HEK293 (cell line): ENCODE measurements at regions not wholly inside any gene's neighbourhood (a gene's known extent, or its start where the extent isn't known, plus 50 kb on each side); places are given as distances from the start of the nearest gene placed in this dataset.

Experiments used
- CTCF ChIA-PET: fragments of 350-600 bp; formaldehyde crosslinking; extraction: SDS; loops from one replicate; lab custom pipeline; 2021; ENCODE audit warnings: antibody characterized with exemption; lab: Yijun Ruan, JAX
- POLR2A ChIA-PET: fragments of 300-600 bp; formaldehyde crosslinking; extraction: SDS; loops from one replicate; lab custom pipeline; 2020; ENCODE audit warnings: antibody characterized with exemption, inconsistent platforms; lab: Yijun Ruan, JAX
- H3K27ac ChIP-seq: fragments of 200-500 bp; sonication (Bioruptor generic); 2 replicates; pipeline ENCODE4 v1.5.1; 2014; ENCODE audit warnings: low read depth, low read length, control low read depth, inconsistent platforms; ENCODE audit errors: extremely low read depth
- H3K36me3 ChIP-seq, 2 experiments: fragments of 200-500 bp in 1 of 2; sonication (Bioruptor generic) in 1 of 2; 1 replicate in 1 of 2; 2 replicates in 1 of 2; pipeline ENCODE4 v1.5.1; 2014 to 2017; ENCODE audit warnings: inconsistent platforms in 2 of 2, low read length in 2 of 2; ENCODE audit not compliant: control insufficient read depth in 2 of 2, insufficient read depth in 1 of 2
- H3K4me1 ChIP-seq: fragments of 200-500 bp; sonication (Bioruptor generic); 2 replicates; pipeline ENCODE4 v1.5.1; 2014; ENCODE audit warnings: mild to moderate bottlenecking, low read length, inconsistent platforms; ENCODE audit not compliant: control insufficient read depth, insufficient read depth
- H3K4me3 ChIP-seq: 2 replicates; pipeline ENCODE4 v1.5.1; 2011; ENCODE audit warnings: low read depth, mild to moderate bottlenecking, control low read depth, low read length, moderate library complexity
- H3K9me3 ChIP-seq: fragments of 200-500 bp; sonication (Bioruptor generic); 2 replicates; pipeline ENCODE4 v1.5.1; 2014; ENCODE audit warnings: low read depth, low read length, inconsistent platforms; ENCODE audit not compliant: control insufficient read depth, insufficient read depth
- KLF8 ChIP-seq: fragments of 450-650 bp; formaldehyde crosslinking; IDR thresholded peaks from 2 replicates; pipeline ENCODE4 v1.5.1; 2016; ENCODE audit warnings: missing biosample characterization, missing genetic modification characterization
- OVOL3 ChIP-seq: fragments of 450-650 bp; formaldehyde crosslinking; IDR thresholded peaks from 2 replicates; pipeline ENCODE4 v1.5.1; 2016; ENCODE audit warnings: missing biosample characterization, missing genetic modification characterization
- PRDM1 ChIP-seq: fragments of 450-650 bp; formaldehyde crosslinking; IDR thresholded peaks from 2 replicates; pipeline ENCODE4; 2016; ENCODE audit warnings: missing biosample characterization, missing genetic modification characterization
- PRDM2 ChIP-seq: fragments of 450-650 bp; formaldehyde crosslinking; IDR thresholded peaks from 2 replicates; pipeline ENCODE4 v1.5.1; 2016; ENCODE audit warnings: missing biosample characterization, missing genetic modification characterization, borderline replicate concordance
- SCRT2 ChIP-seq: fragments of 450-650 bp; formaldehyde crosslinking; IDR thresholded peaks from 2 replicates; pipeline ENCODE4 v1.5.1; 2016; ENCODE audit warnings: missing biosample characterization, missing genetic modification characterization
- TCF7L2 ChIP-seq: IDR thresholded peaks from 2 replicates; pipeline ENCODE4 v1.6.1; 2011; ENCODE audit warnings: low read depth, mild to moderate bottlenecking, inconsistent platforms, low read length, moderate library complexity, borderline replicate concordance
- YY2 ChIP-seq: fragments of 450-650 bp; formaldehyde crosslinking; IDR thresholded peaks from 2 replicates; pipeline ENCODE4 v1.5.1; 2016; ENCODE audit warnings: missing biosample characterization, missing genetic modification characterization
- ZBTB17 ChIP-seq: fragments of 450-650 bp; formaldehyde crosslinking; IDR thresholded peaks from 2 replicates; pipeline ENCODE4 v1.5.1; 2016; ENCODE audit warnings: missing biosample characterization, missing genetic modification characterization
- ZBTB7A ChIP-seq: fragments of 450-650 bp; formaldehyde crosslinking; IDR thresholded peaks from 2 replicates; pipeline ENCODE4 v1.5.1; 2016; ENCODE audit warnings: low read depth, missing biosample characterization, missing genetic modification characterization
- ZEB2 ChIP-seq: fragments of 450-650 bp; formaldehyde crosslinking; IDR thresholded peaks from 2 replicates; pipeline ENCODE4 v1.5.1; 2016; ENCODE audit warnings: missing biosample characterization, missing genetic modification characterization
- ZNF138 ChIP-seq: fragments of 450-650 bp; formaldehyde crosslinking; IDR thresholded peaks from 2 replicates; pipeline ENCODE4 v1.5.1; 2016; ENCODE audit warnings: missing biosample characterization, missing genetic modification characterization, borderline replicate concordance
- ZNF140 ChIP-seq: fragments of 450-650 bp; formaldehyde crosslinking; IDR thresholded peaks from 2 replicates; pipeline ENCODE4 v1.5.1; 2016; ENCODE audit warnings: missing biosample characterization, missing genetic modification characterization
- ZNF155 ChIP-seq: fragments of 450-650 bp; formaldehyde crosslinking; IDR thresholded peaks from 2 replicates; pipeline ENCODE4 v1.5.1; 2016; ENCODE audit warnings: missing biosample characterization, missing genetic modification characterization
- ZNF16 ChIP-seq: fragments of 450-650 bp; formaldehyde crosslinking; IDR thresholded peaks from 2 replicates; pipeline ENCODE4 v1.5.1; 2016; ENCODE audit warnings: low read depth, missing biosample characterization, missing genetic modification characterization
- ZNF266 ChIP-seq: fragments of 450-650 bp; formaldehyde crosslinking; IDR thresholded peaks from 2 replicates; pipeline ENCODE4 v1.5.1; 2016; ENCODE audit warnings: missing biosample characterization, missing genetic modification characterization, low read depth
- ZNF354C ChIP-seq: fragments of 450-650 bp; formaldehyde crosslinking; IDR thresholded peaks from 2 replicates; pipeline ENCODE4 v1.5.1; 2016; ENCODE audit warnings: missing biosample characterization, missing genetic modification characterization, low read depth, borderline replicate concordance
- ZNF423 ChIP-seq: fragments of 450-650 bp; formaldehyde crosslinking; IDR thresholded peaks from 2 replicates; pipeline ENCODE4 v1.5.1; 2016; ENCODE audit warnings: missing biosample characterization, missing genetic modification characterization
- ZNF518A ChIP-seq: fragments of 450-650 bp; formaldehyde crosslinking; conservative IDR thresholded peaks from 2 replicates; pipeline ENCODE4 v1.5.1; 2016; ENCODE audit warnings: low read depth, missing biosample characterization, missing genetic modification characterization
- ZNF560 ChIP-seq: fragments of 450-650 bp; formaldehyde crosslinking; IDR thresholded peaks from 2 replicates; pipeline ENCODE4 v1.5.1; 2017; ENCODE audit warnings: missing biosample characterization, missing genetic modification characterization, borderline replicate concordance
- ZNF645 ChIP-seq: fragments of 450-650 bp; formaldehyde crosslinking; IDR thresholded peaks from 2 replicates; pipeline ENCODE4; 2016; ENCODE audit warnings: missing biosample characterization, missing genetic modification characterization
- ZNF704 ChIP-seq: fragments of 450-650 bp; formaldehyde crosslinking; IDR thresholded peaks from 2 replicates; pipeline ENCODE4 v1.5.1; 2016; ENCODE audit warnings: missing biosample characterization, missing genetic modification characterization
- ZNF830 ChIP-seq: fragments of 450-650 bp; IDR thresholded peaks from 2 replicates; pipeline ENCODE4 v1.5.0; 2018; ENCODE audit warnings: missing biosample characterization, missing genetic modification characterization, low read depth, mild to moderate bottlenecking, moderate library complexity

GRCh38 chr7:36001546-36001945 lies 151.5 kb upstream of the EEPD1 start:
- H3K36me3 ChIP-seq, result no peaks in the 10 kb centered on the region
- H3K27ac ChIP-seq, result no peak overlapping the region
- POLR2A ChIA-PET, result no interaction called here
- H3K9me3 ChIP-seq, result no peaks in the 10 kb centered on the region
- no peak overlapping the region for H3K4me3 ChIP-seq
- no peaks in the 10 kb centered on the region for H3K4me1 ChIP-seq
- CTCF ChIA-PET, result no interaction called here
- TF ChIP-seq TCF7L2 (no peak), ZBTB7A (tag by site-specific recombination) (no peak), ZNF518A (tag by site-specific recombination) (no peak), KLF8 (tag by site-specific recombination) (no peak), ZNF140 (tag by site-specific recombination) (no peak), ZNF16 (tag by site-specific recombination) (no peak), SCRT2 (no peak), PRDM1 (no peak), ZBTB17 (no peak), ZNF155 (tag by site-specific recombination) (no peak), ZNF138 (tag by site-specific recombination) (no peak), ZNF354C (tag by site-specific recombination) (no peak)

- H3K4me1 ChIP-seq, result no peaks in the 10 kb centered on the region
- H3K4me3 ChIP-seq, result no peak overlapping the region
- CTCF ChIA-PET, result interaction anchor here (0.7 kb wide), 1 partner anchor 34 kb away, joined by 4 read pairs; no protein-coding TSS in a partner anchor
- POLR2A ChIA-PET, result no interaction called here
- H3K9me3 ChIP-seq, result no peaks in the 10 kb centered on the region
- H3K27ac ChIP-seq, result no peak overlapping the region
- H3K36me3 ChIP-seq, result no peaks in the 10 kb centered on the region
- no peak for TF ChIP-seq ZNF560 (tag by site-specific recombination)
- no peak for TF ChIP-seq ZEB2
- TF ChIP-seq ZNF830 (tag by site-specific recombination), result no peak
- no peak for TF ChIP-seq ZNF645 (tag by site-specific recombination)
- no peak for TF ChIP-seq ZNF266 (tag by site-specific recombination)
- no peak for TF ChIP-seq PRDM2 (tag by site-specific recombination)
- TF ChIP-seq YY2 (tag by site-specific recombination), result no peak
- no peak for TF ChIP-seq ZNF423 (tag by site-specific recombination)
- no peak for TF ChIP-seq ZNF704 (tag by site-specific recombination)
- no peak for TF ChIP-seq OVOL3
Measured at GRCh38 chr7:36002900-36003299, 150.2 kb upstream of the EEPD1 start.
